Stimulated activated CD8-positive, alpha-beta memory T cell treated with anti-CD3 and anti-CD28 coated beads, Interleukin-12 subunit alpha, Interleukin-12 subunit beta, amount 100 ng/mL, for 1 hour (primary cell): ENCODE measurements at regions not wholly inside any gene's neighbourhood (a gene's known extent, or its start where the extent isn't known, plus 50 kb on each side); places are given as distances from the start of the nearest gene placed in this dataset.
"Not testable (repeated sequence)": the region's sequence is repeated elsewhere in the genome, so short reads cannot be mapped to it uniquely, and the experiment has no call there.

ENCODE experiments used
- DNase-seq: peaks from one replicate; pipeline ENCODE4 v3.0.0-alpha.2; 2020; ENCODE audit warnings: low read depth

DNA sequence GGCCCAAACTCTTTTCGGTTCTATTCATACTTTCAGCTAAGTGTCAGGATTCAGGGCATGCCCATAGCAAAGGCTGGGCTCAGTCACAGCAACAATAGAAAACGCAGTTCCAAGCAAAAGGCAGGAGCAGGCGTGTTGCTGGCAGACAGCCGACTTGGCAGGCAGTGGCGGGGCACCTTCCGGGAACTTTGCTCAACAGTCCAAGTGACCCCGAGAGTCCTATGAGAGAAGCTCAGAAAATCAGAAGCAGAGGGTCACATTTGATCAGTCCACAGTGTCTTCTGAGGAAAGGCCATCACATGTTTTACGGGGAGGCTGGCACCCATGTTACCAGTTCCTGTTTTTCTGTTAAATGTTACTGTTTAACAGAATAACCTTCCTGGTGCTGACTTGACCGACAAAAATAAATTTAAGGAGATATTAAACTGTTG lies 115.0 kb downstream of the DACT1 start:
- DNase-seq, result no peak

DNA sequence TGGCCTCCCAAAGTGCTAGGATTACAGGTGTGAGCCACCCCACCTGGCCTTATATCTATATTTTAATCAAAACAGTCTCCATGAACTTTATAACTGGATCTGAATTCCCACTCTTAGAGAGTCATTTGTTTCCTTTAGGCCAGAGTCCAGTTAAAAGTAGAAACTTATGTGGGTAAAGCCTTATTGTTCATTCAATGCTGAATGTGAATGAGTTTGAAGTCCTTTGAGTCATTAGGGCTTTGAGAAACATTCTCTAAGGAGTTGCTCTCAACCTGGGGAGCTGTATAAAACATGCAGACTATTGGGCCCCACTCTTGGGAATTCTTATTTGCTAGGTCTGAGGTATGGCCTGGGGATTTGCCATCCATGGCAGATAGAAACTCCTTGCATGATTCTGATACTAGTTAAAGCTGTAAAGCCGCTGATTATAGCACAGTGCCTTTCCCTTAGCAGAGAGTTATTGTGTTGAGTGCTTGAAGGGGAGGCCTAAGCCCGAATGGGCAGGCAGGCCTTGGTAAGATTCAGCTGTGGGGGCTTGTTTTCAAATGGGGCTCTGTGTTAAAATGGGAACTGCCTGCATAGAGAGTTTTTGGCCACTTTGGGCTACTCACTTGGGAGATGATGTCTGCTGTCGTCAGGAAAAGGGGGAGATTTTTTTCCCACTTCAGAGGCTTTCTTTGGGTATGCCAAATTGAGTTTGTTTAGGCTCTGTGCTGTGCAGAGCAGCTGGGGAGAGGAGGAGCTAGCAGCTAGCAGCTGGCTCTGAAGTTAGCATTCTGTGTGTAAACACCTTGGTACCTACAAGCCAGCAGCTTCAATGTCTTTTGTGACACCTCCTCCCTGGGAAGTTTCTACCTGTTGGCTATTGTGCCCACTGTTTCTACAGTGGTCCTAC lies 117.5 kb downstream of the DACT1 start:
- DNase-seq, result no peak

DNA sequence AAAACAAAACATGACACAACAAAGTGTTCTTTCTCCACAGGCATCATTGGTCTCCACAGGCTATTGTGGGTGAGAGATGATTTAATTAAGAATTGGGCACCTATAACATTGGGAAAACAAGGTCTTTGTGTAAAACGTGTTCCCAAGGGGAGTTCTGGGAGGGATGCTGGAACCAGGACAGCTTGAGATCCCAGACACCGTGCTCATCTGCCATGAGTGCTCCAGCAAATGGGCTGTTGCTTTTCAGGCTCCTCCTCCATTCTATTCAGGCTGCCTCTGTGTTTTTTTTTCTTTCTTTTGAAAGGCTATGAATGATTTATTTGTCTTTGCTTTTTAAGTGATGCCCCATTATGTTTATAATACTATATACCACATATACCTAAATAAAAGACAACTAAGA lies 122.4 kb downstream of the DACT1 start:
- DNase-seq, result no peak

DNA sequence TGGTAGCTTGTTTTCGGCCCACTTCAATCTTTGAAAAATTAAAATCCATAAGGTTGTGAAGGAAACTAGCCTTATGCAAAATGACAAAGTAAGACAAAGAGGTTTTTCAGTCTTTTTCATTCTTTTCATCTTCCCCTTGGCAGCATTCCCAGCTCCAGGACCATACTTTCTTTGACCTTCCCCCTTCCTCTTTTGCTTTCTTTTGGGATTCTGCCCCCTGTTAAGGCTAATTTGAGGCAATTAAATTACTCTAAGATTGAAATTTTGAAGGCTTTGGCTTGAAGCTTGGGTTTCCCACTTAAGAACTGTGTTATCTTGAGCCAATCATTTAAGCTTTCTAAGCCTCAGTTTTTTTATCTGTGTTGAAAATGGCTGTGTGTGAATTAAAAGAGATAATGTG lies 124.9 kb downstream of the DACT1 start:
- DNase-seq, result no peak

DNA sequence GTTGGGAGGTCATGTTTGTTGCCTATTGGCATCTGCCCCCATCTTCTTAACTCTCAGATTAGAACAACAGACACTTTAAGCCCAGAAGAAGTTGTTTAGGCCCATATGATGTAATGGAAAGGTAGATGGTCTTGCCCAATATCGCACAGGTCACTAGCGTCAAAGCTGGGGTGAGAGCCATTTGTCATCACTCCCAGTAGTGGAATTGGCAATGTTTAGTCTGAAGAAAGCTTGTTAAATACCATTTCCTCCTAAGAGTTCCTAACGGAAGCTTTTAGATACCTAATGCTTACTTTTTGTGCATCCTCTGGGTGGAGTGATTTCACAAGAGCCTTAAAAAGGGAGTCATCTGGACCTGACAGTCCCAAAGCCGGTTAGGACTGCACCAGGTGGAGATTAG lies 125.4 kb downstream of the DACT1 start:
- DNase-seq, result no peak

DNA sequence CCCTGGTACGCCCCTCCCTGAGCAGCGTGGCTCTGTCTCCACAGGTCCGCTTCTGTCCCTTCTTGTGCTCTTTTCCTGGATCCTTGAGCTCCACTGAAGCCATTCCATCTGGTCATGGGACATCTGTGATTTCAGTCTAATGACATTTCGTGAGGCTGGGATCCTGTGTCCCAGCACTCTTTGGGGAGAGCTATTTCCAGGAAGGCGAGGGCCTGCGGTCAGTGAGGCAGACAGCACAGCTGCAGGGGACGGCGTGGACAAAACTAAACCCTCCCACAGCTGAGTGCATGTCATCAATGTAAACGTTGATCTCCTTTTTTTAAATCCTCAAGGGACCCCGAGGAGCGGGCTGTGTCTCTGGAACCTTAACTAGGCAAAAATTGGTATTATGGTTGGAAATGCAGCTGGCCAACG lies 127.7 kb downstream of the DACT1 start:
- DNase-seq, result no peak

DNA sequence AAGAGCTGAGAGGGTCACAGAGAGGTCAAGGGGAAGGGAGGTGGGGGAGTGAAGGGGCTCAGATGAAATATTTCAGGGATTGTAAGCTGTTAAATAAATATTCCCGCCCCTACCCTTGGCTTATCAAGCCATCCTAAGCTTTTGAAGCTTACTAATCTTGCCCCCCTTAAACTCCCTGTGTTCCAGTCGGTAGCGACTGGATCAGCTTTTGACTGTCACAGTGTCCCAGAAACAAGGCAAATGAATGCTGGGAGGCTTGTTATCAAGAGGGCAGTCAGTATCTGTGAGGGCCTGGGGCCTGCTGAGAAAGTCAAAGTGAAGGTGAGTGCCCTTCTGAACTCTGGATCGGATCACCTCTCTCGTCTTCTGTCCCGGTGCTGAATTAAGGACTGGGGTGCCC lies 128.1 kb downstream of the DACT1 start:
- DNase-seq, result no peak

DNA sequence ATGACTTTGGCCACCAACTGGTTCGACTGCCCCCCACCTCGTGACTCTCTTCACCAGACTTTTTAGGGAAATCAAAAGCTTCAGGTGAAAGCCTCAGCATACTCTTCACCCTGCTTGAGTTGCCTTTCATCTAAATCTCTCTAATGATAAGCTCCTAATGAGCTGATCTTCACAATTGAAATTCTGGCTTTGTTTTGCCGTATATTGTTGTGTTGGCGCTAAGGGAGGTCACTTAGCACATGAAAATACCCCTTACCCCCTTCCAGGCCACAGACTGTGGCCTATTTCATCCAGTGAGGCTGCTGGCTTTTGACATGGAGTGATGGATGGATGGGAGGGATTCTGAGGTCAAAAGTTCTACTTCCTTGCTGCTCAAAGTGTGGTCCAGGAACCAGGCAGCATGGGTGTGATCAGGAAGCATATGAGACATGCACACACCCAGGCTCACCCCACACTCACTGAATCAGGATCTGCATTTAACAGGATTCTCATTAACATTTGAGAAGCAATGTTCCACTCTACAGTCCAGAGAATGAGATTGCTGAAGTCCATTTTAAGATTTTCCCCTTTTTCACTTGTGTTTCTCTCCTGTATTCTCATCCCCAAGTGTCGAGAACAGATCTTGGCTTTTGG lies 131.4 kb downstream of the DACT1 start:
- DNase-seq, result no peak

DNA sequence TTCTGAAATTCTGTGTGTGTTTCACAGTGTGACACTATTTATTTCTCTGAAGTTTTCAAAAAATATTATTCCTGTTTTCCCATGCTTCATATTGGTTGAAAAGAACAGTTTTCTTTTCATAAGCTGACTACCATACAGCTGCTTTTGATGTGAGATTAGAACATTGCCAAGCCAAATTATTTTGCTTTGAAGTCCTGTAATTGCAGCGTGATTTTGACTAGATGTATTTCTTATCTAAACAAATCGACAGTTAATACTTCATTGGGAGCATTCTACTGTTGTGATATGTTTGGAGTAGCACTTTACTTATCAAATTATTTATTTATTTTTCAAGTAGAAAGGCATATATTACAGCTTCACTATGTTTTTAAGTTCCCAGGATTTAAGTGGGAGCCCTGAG lies 132.0 kb downstream of the DACT1 start:
- no peak for DNase-seq

DNA sequence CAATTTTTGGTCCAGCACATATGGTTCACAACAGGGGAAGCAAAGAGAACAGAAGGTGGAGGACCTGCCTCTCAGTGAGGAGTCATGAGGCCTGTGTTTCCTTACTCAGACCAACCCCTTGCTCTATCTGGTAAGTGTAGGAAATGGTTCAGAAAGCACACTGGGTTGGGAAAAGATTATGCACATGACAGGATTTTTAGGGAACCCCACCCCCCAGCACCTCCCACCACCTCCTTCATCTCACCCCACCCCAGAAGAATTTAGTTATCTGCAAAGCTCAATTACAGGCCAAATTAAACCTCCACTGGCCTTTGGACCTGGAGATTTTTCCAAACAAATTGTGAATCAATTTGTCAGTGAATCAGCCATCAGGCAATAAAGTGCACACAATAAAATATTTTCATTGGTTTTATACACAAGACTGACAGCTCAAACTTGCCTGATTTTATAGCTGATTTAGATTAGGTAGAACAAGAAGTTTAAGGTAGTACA lies 132.8 kb downstream of the DACT1 start:
- no peak for DNase-seq

DNA sequence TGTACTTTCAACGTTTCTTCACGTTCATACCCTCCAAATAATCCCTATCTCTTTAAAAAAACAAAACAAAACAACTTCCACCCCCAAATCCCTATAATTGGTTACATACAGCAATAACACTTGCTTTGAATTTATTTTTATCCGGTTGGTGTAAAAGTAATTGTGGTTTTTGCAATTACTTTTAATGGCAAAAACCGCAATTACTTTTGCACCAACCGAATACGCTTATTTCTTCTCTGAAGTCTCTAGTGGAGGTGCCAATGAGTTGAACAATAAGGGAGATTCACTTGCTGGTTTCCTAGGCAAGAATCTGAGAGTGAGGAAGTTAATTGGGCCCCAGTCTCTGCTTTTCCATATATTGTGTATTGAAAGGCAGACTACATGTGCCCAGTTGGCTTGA lies 133.3 kb downstream of the DACT1 start:
- no peak for DNase-seq

DNA sequence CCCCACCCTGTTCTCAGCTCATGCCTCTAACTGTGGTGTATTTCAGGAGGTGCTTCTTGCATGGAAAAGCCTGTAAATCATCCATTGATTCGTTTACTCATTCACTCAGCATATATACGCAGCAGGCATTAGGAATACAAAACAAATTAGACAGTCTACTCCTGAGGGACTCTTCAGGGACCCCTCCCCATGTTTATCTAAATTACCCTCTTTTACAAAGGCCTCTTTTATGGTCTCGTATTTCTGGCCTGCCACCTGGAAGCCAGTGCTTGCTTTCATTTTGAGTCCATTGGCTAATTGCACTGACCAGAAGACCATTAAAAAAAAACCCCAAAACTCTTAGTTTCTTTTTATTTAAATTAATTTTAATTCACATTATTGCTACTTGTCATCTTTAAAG lies 134.4 kb downstream of the DACT1 start:
- no peak for DNase-seq

DNA sequence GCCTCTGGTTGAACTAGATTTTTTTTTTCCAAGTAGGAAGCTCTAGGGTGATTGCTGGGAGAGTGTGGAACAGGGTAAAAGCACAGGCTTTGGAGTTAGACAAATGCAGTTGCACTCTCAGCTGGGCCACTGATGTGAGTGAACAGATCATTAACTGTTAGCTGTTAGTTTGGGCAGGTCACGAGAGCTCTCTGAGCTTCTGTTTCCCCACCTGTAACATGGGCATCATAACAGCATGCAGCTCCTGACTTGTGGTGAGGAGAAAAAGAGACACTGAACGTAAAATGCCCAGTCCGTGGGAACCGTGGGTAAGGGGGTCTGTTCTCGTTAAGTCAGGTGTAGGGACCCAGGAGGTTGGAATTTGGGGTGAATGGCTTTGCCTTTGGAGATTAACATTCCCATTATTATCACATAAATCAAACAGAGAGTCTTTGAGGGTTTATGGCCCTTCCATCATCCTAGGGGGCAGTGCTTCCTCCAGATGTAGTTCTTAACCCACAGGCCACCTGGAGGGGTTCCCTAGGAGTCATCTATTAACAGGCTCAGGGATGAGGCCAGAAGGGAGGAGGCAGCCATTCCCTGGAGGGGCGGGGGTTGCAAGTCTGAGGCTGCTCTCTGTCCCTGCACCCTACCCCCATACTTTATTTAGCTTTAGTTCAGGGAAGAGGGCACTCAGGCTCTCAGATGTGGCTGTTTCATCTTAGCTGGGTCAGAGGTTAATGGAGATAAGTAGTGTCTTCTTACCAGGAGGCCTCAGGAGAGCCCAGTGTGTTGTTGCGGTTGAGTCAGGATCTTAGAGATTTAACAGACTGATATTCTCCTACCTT lies 135.2 kb downstream of the DACT1 start:
- DNase-seq, result no peak

DNA sequence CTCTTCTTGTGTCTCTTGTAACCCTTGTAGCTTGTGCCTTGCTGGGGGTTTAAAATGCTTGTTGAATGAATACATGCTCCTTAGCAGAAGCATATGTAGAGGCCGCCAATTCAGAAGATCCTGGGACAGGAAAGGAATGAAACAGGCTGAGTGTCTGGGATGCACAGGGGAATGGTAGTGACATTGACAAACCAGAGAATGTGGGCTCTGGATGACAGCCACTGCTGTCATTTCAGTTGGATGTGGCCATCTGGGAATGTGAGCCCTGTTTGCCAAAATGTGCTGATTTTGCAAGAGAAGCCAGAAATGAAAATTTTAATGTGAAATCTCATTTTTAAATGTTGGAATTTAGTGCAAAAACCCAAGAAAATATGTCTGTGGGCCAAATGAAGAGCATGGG lies 136.8 kb downstream of the DACT1 start:
- DNase-seq, result no peak

DNA sequence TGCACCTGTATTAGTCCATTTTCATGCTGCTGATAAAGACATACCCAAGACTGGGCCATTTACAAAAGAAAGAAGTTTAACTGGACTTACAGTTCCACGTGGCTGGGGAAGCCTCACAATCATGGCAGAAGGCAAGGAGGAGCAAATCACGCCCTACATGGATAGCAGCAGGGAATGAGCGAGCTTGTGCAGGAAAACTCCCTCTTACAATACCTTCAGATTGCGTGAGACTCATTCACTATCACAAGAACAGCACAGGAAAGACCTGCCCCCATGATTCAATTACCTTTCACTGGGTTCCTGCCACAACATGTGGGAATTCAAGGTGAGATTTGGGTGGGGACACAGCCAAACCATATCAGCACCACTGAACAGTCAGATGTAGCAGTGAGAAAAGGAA lies 137.4 kb downstream of the DACT1 start:
- not testable (repeated sequence) for DNase-seq

DNA sequence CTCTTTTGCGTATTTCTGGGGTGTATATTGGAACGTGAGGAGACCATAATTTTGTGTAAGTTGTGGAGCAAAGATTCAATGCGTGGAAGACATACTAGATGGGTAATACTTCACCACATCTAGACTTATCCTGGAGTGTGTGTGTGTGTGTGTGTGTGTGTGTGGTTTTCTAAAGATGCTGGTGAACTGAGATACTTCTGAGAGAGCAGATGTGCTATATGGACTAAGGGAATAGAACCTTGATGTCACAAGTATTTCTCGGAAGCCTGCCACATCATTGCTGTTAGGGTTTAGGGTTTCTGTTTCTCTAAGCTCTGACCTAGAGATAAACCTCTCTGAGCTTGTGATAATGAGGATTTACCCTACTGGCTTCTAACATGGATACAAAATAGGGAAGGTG lies 138.8 kb downstream of the DACT1 start:
- no peak for DNase-seq

DNA sequence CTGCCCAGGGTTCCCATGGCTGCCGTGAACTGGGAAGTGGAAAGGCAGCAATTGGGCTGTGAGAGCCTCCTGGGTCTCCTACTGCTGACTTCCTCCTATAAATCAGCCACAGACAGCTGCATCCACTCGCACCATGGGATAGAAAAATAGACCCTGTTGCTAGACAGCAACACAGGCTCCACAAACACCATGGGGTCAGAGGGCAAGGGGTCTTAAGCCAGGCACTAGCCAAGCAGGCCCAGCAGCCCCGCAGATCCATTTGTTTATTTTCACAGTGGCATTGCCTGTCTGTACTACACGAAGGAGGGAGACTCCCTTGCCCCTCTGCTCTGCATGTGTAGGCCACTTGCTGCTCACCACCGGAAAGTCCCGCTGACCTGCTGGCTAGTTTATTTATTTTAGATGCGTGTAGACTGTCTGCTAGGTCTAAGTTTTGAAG lies 139.8 kb downstream of the DACT1 start:
- DNase-seq, result no peak

DNA sequence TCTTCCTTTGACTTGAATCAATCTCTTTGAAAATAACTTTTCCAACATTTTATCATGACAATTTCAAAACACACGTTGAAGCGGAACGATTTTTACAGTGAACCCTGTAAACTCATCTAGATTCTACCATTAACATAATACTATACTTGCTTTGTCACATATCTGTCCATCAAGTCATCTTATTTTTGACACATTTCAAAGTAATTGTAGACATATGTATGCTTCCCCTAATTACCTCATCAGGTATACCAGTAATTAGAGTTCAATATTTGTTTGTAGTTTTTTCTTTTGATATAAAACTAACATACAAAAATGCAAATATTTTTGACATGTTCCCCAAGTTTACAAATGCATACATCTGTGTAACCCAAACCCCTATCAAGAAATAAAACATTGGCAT lies 140.4 kb downstream of the DACT1 start:
- DNase-seq, result no peak

DNA sequence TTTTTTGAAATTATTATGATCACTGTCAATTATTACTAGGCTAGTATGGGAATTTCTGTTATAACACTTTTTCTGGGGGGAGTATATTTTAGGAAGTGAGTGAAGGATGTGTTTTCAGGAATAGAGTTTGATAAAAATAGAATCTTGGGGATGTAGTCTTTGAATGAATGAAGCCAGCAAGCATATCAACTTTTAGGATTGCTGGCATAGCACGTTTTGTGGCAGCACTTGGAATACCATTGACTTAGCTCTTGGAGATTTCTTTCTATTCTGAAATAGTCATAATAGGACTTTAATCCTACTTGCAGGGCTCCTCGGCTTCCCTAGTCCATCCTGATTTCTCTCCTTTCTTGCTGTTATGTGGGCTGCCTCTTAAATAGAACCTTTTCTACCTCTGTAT lies 141.6 kb downstream of the DACT1 start:
- no peak for DNase-seq

DNA sequence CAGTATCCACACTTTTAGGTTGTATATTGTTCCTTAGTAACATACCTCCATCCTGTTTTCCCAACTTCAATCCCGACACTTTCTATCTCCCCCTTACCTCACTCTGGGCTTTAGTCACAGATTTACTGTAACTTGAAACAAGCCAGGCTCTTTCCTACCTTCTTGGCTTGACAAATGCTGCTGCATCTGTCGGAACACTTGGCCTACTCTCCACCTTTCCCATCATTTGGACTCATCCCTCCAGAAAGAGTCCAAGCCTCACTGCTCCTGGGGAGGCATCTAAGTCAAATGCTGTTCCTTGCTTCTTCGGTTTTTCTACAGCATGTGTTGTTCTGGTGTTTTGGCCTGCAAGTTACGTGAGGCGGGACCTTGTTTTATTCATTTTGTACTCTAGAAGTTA lies 142.4 kb downstream of the DACT1 start:
- DNase-seq, result no peak

DNA sequence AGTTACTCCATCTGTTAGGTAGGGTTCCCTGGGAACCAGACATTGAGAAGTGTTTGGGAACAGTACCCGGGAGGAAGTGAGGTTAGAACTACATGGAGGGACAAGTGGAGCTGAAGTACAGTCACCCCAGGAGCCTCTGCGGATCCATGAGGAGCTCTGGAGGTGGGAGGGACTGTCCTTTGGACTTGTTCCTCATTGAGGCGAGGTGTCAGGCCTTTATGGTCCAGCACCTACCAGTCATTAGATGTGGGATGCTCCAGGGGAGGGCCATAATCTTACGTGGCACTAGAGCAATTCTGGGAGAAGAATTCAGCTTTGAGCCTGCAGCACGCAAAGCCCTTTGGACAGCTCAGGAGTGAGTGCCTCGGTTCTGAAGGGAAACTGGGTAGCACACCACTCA lies 142.8 kb downstream of the DACT1 start:
- no peak for DNase-seq

DNA sequence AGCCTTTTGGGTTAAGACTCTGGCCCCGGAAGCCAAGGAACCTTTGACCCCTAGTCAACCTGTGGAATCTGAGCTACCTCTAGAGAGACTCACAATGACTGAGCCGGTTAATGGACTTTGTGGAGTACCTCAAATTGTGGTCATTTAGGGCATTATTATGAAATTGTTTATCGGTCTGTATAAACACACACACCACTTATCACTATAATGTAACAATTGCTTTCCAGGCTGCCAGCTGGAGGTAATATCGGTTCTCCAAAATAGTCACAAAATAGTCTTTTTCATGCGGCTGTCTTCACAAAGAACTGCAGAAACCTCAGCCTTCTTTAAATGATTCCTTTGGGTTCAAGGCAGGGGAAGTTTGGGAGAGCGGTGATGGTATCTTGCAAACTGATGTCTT lies 144.2 kb downstream of the DACT1 start:
- no peak for DNase-seq
